NCI-H187 treated with DMSO at 0.1 percent for 48 hours (cell line): ENCODE measurements at regions not wholly inside any gene's neighbourhood (a gene's known extent, or its start where the extent isn't known, plus 50 kb on each side); places are given as distances from the start of the nearest gene placed in this dataset.

Source experiments
- DNase-seq: peaks from one replicate; lab custom pipeline; 2025; lab: John Stamatoyannopoulos, UW

GRCh38 chr1:56355918-56356317 is 223.4 kb downstream of the PLPP3 start:
- DNase-seq, result no peak

DNA sequence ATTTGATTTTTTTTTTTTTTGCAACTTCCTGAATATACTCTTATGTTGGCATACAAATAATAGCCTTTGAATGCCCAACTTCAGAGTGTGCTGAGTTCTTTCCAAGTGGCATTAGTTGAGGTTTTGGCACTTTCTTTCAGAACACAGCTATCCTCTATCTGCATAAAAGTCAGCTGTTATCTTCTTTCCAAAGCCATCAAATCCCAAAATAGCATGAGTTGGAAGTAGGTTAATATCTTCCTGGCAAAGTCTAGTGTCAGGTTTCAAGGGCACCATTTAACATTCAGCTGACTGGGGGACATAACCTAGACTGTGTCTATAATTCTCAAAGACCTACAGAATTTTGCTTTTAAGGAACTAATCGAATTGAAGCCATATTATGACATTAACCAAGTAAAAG is 223.9 kb downstream of the PLPP3 start:
- DNase-seq, result no peak

DNA sequence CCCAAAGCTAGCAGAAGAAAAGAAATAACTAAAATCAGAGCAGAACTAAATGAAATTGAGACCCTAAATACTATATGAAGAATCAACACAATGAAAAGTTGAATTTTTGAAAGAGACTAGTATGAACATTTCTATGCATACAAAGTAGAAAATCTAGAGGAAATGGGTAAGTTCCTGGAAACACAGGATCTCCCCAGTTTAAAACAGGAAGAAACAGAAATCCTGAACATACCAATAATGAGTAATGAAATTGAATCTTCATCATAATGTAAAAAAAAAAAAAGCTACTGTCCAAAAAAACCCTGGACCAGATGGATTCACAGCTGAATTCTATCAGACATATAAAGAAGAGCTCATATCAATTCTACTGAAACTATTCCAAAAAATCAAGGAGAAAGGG is 233.5 kb downstream of the PLPP3 start:
- DNase-seq, result no peak

- DNase-seq, result no peak
Observed at GRCh38 chr1:56340977-56341376, 238.4 kb downstream of the PLPP3 start.

DNA sequence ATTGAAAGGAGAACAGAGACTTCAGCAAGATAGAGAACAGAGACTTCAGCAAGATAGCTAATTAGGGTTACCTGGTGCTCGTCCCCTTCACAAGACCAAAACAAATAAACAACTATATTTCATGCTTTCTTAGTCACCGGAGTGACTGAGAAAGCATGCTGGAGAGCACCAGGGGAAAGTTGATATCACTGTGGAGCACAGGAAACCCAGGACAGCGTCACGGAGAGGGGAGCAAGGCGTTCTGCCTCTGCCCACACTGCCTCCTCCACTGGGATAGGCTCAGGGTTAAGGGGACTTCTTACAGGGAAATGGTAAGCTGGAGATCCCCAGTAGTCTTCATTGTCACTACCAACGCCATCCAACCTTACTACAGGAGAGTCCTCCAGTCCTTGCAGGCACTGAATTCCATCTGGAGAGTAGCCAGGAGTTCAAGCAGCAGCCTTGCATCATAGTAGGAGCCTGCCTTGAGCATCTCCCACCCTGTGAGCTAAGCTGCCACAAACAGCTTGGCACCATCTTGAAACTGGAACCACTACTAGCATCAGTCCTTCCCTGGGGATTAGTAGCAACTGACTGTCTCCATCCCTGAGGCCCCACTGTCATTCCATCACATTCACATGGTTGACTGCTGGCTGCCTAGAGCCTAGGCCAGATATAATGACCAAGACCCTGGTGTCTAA is 239.4 kb downstream of the PLPP3 start:
- no peak for DNase-seq

DNA sequence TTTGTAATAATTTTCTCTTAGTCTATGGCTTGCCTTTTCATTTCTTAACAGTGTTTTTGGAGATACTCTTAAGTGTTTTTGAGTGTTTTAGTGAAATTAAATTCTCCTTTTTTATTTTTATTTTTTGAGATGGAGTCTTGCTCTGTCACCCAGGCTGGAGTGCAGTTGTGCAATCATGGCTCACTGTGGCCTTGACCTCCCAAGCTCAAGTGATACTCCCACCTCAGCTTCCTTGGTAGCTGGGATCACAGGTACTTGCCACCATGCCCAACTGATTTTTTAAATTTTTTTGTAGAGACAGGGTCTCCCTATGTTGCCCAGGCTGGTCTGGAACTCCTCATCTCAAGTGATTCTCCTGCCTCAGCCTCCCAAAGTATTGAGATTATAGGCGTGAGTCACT is 240.3 kb downstream of the PLPP3 start:
- DNase-seq, result no peak

GRCh38 chr1:56336982-56337381 is 242.4 kb downstream of the PLPP3 start:
- no peak for DNase-seq

DNA sequence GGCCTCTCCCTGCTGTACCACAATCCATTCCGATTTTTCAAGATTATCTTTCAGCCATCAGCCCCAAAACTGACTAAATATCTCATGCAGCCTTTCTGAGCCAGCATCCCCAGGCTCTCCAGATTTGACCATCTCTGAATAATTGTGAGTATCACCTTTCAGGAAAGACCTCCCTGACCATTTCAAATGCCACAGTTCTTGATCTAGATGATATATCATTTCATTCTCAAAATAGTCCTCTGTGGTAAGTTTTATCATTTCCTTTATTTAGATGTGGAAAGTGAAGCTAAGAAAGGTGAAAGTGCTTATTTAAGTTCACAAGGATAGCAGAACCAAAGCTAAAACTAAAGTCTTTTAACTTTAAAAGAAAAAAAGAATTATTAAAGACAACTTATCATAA is 244.0 kb downstream of the PLPP3 start:
- no peak for DNase-seq

- DNase-seq, result no peak
Observed at GRCh38 chr1:56334047-56334446, 245.3 kb downstream of the PLPP3 start.

DNA sequence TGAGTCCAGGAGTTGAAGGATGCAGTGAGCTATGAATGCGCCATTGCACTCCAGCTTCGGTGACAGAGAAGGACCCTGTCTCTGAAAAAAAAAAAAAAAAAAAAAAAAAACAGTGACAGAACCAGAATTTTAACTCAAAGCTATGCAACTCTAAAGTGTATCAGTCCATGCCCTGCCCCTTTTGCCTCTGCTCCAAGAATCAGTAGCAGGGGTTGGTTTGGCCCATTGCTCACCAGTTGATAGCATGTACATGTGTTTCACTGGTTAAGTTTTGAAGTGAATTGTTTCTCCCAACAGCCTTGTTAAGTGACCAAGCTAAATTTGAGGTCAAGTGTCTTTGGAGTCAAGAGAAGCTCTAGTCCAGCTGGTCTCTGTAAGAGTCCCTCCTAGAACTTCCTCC is 245.9 kb downstream of the PLPP3 start:
- DNase-seq, result no peak

DNA sequence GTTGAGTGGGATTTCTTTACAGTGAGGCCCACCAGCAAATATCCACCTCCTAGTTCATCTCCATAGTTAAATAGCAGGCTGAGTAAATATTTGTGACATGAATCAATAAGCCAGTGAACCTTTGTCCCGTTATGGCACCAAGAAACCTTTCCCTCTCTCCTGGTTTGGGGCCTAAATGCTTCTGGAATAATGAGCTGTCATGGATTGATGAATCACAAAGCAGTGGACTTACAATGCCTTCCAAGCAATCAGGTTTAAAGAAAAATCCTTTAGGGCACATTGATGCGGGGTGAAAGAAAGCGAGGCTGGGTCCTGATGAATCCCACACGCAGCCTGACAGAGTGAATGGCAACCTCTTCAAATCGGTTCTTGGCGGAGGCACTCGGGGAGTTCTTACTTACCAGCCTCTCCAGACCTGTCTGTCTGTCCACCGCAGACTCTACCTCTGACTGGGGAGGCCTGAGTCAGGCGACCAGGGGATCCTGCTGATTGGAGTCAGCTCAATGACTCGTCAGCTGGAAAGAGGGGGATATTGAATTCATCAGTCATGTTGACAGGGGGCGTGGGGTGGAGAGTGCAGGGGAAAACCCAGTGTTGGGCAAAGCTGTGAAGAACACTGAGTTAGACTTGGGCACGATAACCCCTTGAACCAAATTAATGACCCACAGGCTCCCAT is 247.3 kb downstream of the PLPP3 start:
- no peak for DNase-seq

DNA sequence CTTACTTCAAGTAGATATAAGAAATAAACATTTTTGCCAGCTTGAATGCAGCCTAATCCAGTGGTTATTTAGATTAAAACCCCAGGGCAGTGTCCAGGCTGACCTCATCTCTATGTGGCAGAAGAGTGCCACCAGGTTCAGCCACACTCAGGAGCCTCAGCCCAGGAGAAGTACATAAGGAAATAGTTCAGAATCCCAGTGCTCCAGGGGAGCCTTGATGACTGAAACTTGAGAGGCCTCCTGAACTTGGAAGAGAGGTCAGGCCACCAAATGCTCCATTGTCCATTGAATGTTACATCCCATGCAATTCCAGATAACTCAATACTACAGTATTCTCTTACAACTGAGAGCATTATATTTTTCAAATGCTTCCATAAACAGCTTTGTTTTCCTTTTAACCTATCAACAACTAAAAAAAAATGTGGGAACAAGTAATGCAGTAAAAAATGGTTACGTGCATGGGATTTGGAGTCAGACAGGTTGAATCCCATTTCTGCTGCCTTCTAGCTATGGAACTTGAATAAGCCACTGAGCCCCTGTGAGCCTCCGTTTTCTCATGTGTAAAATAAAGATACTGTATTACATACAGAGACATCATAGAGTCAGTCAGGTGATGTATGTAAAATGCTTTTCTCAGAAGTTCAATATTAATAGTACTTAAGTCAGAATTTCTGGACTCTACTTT is 248.0 kb downstream of the PLPP3 start:
- no peak for DNase-seq

- DNase-seq, result no peak
Observed at GRCh38 chr1:56330391-56331026, 248.9 kb downstream of the PLPP3 start.

DNA sequence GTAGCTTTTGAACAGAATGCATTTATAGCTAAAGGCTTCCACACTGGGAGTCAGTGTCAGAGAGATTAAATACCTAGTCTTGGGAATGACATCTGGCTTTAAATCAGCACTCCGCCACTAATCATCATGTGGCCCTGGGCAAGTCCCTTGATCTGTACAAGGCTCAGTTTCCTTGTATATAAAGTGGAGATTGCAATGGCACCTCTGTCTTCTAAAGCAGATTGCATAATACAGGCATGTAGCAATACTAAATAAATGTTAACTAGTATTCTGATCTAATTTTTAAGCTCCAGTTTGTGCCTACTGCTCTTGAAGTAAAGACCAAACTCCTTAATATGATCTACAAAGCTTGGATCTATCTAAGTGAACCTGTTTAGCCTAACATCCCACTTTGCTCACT is 249.4 kb downstream of the PLPP3 start:
- DNase-seq, result no peak

DNA sequence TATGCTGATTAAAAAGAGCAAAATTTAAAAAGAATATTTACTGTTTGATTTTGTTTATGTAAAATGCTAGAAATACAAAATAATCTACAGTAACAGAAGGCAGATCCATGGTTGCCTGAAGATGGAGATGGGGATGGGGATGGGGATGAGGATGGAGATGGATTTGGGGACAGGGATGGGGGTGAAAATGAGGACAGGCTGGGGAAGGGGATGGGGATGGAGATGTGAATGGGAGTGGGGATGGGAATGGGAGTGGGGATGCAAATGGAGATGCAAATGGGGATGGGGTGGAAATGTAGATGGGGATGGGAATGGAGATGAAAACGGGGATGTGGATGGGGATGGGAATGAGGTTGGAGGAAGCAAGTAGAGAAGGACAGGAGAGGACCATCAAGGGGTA is 252.2 kb downstream of the PLPP3 start:
- DNase-seq, result no peak

- no peak for DNase-seq
Observed at GRCh38 chr1:56326056-56326455, 253.3 kb downstream of the PLPP3 start.

- DNase-seq, result no peak
Observed at GRCh38 chr1:56324504-56324903, 254.9 kb downstream of the PLPP3 start.

GRCh38 chr1:56322211-56322610 is 257.2 kb downstream of the PLPP3 start:
- DNase-seq, result no peak

GRCh38 chr1:56321150-56321490 is 258.2 kb downstream of the PLPP3 start:
- DNase-seq, result no peak

- no peak for DNase-seq
Observed at GRCh38 chr1:56320464-56321149, 258.8 kb downstream of the PLPP3 start.

GRCh38 chr1:56317722-56318121 is 261.6 kb downstream of the PLPP3 start:
- no peak for DNase-seq

GRCh38 chr1:56315293-56315942 is 263.9 kb downstream of the PLPP3 start:
- DNase-seq, result no peak
